SK-N-SH (cell line): ENCODE measurements at regions not wholly inside any gene's neighbourhood (a gene's known extent, or its start where the extent isn't known, plus 50 kb on each side); places are given as distances from the start of the nearest gene placed in this dataset.

Experiments used
- CTCF ChIA-PET: fragments of 300-600, 350-600 bp; formaldehyde crosslinking; extraction: SDS; loops from one replicate; lab custom pipeline; 2021; lab: Yijun Ruan, JAX
- POLR2A ChIA-PET: fragments of 350-600 bp; sonication (Branson Sonifier 250); formaldehyde crosslinking; extraction: SDS; loops from one replicate; lab custom pipeline; 2020; ENCODE audit warnings: antibody characterized with exemption, inconsistent platforms; lab: Yijun Ruan, JAX
- DNase-seq: peaks from one replicate; pipeline ENCODE4 v3.0.0; 2012
- H2AFZ ChIP-seq: fragments of 200-600 bp; sonication (generic); 2 replicates; pipeline ENCODE4 v1.8.1; 2016; ENCODE audit warnings: antibody characterized with exemption, mild to moderate bottlenecking, low read depth
- H3F3A ChIP-seq: fragments of 200-600 bp; sonication (generic); replicated peaks from 2 replicates; pipeline ENCODE3; 2016; ENCODE audit warnings: antibody characterized with exemption, mild to moderate bottlenecking; ENCODE audit not compliant: insufficient read depth
- H3K27ac ChIP-seq, 2 experiments: fragments of 200-500 bp in 1 of 2; fragments of 200-600 bp in 1 of 2; sonication (Bioruptor generic) in 1 of 2; sonication (generic), shearing (Covaris generic) in 1 of 2; 2 replicates each; pipeline versions ENCODE4 v1.5.1 to v1.6.1; 2014 to 2016; ENCODE audit warnings: low read depth in 2 of 2, inconsistent platforms in 1 of 2, low read length in 1 of 2, mild to moderate bottlenecking in 1 of 2, mixed read lengths in 1 of 2
- H3K27me3 ChIP-seq: fragments of 200-600 bp; sonication (generic), shearing (Covaris generic); 2 replicates; pipeline ENCODE4 v1.6.1; 2016; ENCODE audit warnings: mixed run types; ENCODE audit not compliant: insufficient read depth
- H3K36me3 ChIP-seq, 2 experiments: fragments of 200-500 bp in 1 of 2; fragments of 200-600 bp in 1 of 2; sonication (Bioruptor generic) in 1 of 2; sonication (generic) in 1 of 2; replicated peaks in 1 of 2; 2 replicates each; pipeline versions ENCODE3 to v1.5.1; 2014 to 2016; ENCODE audit warnings: low read length in 1 of 2, mild to moderate bottlenecking in 1 of 2; ENCODE audit not compliant: insufficient read depth in 2 of 2, control insufficient read depth in 1 of 2
- H3K4me1 ChIP-seq, 2 experiments: fragments of 200-500 bp in 1 of 2; fragments of 200-600 bp in 1 of 2; sonication (Bioruptor generic) in 1 of 2; sonication (generic), shearing (Covaris generic) in 1 of 2; 2 replicates each; pipeline versions ENCODE4 v1.5.1 to v1.6.1; 2014 to 2016; ENCODE audit warnings: low read depth in 1 of 2, low read length in 1 of 2, mixed run types in 1 of 2; ENCODE audit not compliant: insufficient read depth in 2 of 2, control insufficient read depth in 1 of 2
- H3K4me2 ChIP-seq: fragments of 200-600 bp; sonication (generic), shearing (Covaris generic); 2 replicates; pipeline ENCODE4 v1.6.1; 2017; ENCODE audit warnings: mixed run types
- H3K4me3 ChIP-seq, 2 experiments: fragments of 200-500 bp in 1 of 2; fragments of 200-600 bp in 1 of 2; sonication (Bioruptor generic) in 1 of 2; sonication (generic), shearing (Covaris generic) in 1 of 2; 2 replicates each; pipeline versions ENCODE4 v1.5.1 to v1.8.1; 2014 to 2016; ENCODE audit warnings: low read depth in 2 of 2, inconsistent platforms in 1 of 2, low read length in 1 of 2, mild to moderate bottlenecking in 1 of 2, mixed read lengths in 1 of 2, moderate library complexity in 1 of 2
- H3K79me2 ChIP-seq: fragments of 200-600 bp; sonication (generic); 2 replicates; pipeline ENCODE4 v1.8.1; 2017; ENCODE audit warnings: mild to moderate bottlenecking; ENCODE audit not compliant: insufficient read depth
- H3K9ac ChIP-seq: fragments of 200-600 bp; sonication (generic); 2 replicates; pipeline ENCODE4 v1.6.1; 2017; ENCODE audit warnings: mixed run types
- H3K9me2 ChIP-seq: fragments of 200-600 bp; sonication (generic); 2 replicates; pipeline ENCODE4 v1.6.1; 2017; ENCODE audit warnings: mixed run types
- H3K9me3 ChIP-seq: fragments of 200-600 bp; sonication (generic); 2 replicates; pipeline ENCODE4 v1.6.1; 2017; ENCODE audit warnings: mixed run types, mild to moderate bottlenecking, moderate library complexity
- H4K20me1 ChIP-seq: fragments of 200-600 bp; sonication (generic); 2 replicates; pipeline ENCODE4 v1.6.1; 2017; ENCODE audit warnings: mild to moderate bottlenecking, mixed run types; ENCODE audit not compliant: insufficient read depth
- CTCF ChIP-seq: fragments of 200-600 bp; sonication (generic); IDR thresholded peaks from 2 replicates; pipeline ENCODE4 v1.6.1; 2017; ENCODE audit warnings: antibody characterized with exemption, mild to moderate bottlenecking, moderate library complexity
- EP300 ChIP-seq, 2 experiments: IDR thresholded peaks; 2 replicates each; pipeline versions ENCODE4 v1.4.0 to v1.6.1; 2012; ENCODE audit warnings: borderline replicate concordance in 1 of 2, low read depth in 1 of 2, low read length in 1 of 2
- FOXM1 ChIP-seq: IDR thresholded peaks from 2 replicates; pipeline ENCODE4 v1.4.0; 2012; ENCODE audit warnings: low read depth, mild to moderate bottlenecking
- GABPA ChIP-seq: IDR thresholded peaks from 2 replicates; pipeline ENCODE4 v1.4.0; 2012; ENCODE audit warnings: low read depth, mild to moderate bottlenecking
- GATA2 ChIP-seq: sonication (generic); formaldehyde crosslinking; IDR thresholded peaks from 2 replicates; pipeline ENCODE4 v1.5.0; 2020; ENCODE audit warnings: mild to moderate bottlenecking, missing genetic modification reagents
- MXI1 ChIP-seq: IDR thresholded peaks from 2 replicates; pipeline ENCODE4 v1.6.1; 2012; ENCODE audit warnings: mild to moderate bottlenecking, low read depth, low read length, improper control_type of control experiment
- RAD21 ChIP-seq: IDR thresholded peaks from 2 replicates; pipeline ENCODE4 v1.6.1; 2012; ENCODE audit warnings: mild to moderate bottlenecking, low read length
- RCOR1 ChIP-seq: fragments of 150-350 bp; IDR thresholded peaks from 2 replicates; pipeline ENCODE4 v1.6.1; 2017; ENCODE audit warnings: antibody characterized with exemption, low read length
- REST ChIP-seq: IDR thresholded peaks from 2 replicates; pipeline ENCODE4 v1.6.1; 2012; ENCODE audit warnings: mild to moderate bottlenecking, low read depth, low read length, moderate library complexity
- RXRA ChIP-seq: IDR thresholded peaks from 2 replicates; pipeline ENCODE4 v1.4.0; 2012; ENCODE audit warnings: low read depth, mild to moderate bottlenecking, borderline replicate concordance
- SIN3A ChIP-seq: IDR thresholded peaks from 2 replicates; pipeline ENCODE4 v1.6.1; 2012; ENCODE audit warnings: low read depth, mild to moderate bottlenecking, low read length, moderate library complexity, borderline replicate concordance
- TAF1 ChIP-seq: IDR thresholded peaks from 2 replicates; pipeline ENCODE4 v1.6.1; 2012; ENCODE audit warnings: low read depth, mild to moderate bottlenecking, low read length, moderate library complexity, borderline replicate concordance
- USF1 ChIP-seq: IDR thresholded peaks from 2 replicates; pipeline ENCODE4 v1.4.0; 2012; ENCODE audit warnings: low read depth, borderline replicate concordance
- USF2 ChIP-seq: fragments of 150-350 bp; IDR thresholded peaks from 2 replicates; pipeline ENCODE4 v1.6.1; 2017; ENCODE audit warnings: antibody characterized with exemption, low read length, low read depth, borderline replicate concordance
- WGBS: methylation state at CpG from one replicate; pipeline ENCODE4 v1.1.6; 2017; ENCODE audit warnings: low lambda C conversion rate; 5-methylcytosine and 5-hydroxymethylcytosine counted together
- TF ChIP-seq, protein P1 (sequence below): IDR thresholded peaks from 2 replicates; pipeline ENCODE4 v1.4.0; 2012; ENCODE audit warnings: low read depth, borderline replicate concordance
- TF ChIP-seq, protein P2 (sequence below): IDR thresholded peaks from 2 replicates; pipeline ENCODE4 v1.4.0; 2012; ENCODE audit warnings: low read depth

DNA sequence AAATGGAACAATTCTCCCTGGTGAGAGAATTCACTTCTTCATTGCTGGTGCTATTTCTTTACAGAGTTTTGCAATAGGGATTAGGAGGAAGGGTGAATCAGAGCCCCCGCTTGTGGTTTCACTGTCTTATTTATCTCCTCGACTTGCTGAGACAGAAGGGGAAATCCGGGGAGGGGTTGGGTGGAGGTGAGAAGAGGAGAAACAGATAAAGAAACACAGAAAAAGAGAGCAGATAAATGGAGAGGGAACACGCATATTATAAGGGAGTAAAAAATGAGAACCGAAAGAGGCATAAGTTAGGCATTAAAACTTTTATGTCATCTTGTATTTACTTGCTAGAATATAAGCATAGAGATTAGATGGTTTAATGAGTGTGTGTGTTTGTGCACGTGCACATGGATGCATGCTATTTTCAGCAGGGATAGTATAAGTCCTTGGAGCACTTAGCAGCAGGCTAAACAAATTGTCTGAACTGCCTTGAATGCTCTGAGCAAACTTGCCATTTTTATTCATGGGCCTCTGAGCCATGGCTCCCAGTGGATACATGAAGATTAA is 105.0 kb downstream of the OLIG3 start:
- CTCF ChIA-PET, result no interaction called here

More for the DNA sequence above, 105.0 kb downstream of the OLIG3 start:
- 6% methylated on average over 6 of the region's 6 CpGs for WGBS
- no peaks in the 10 kb centered on the region for H3K36me3 ChIP-seq
- no peaks in the 10 kb centered on the region for H3K9me2 ChIP-seq
- no peak overlapping the region for H3K27ac ChIP-seq
- POLR2A ChIA-PET, result no interaction called here
- H2AFZ ChIP-seq, result no peak overlapping the region
- H3K9ac ChIP-seq, result no peak overlapping the region
- no peaks in the 10 kb centered on the region; the same call in 1 of the 2 replicates for H3K27me3 ChIP-seq
- no peak overlapping the region for H3K4me3 ChIP-seq
- no peaks in the 10 kb centered on the region for H3F3A ChIP-seq
- no peaks in the 10 kb centered on the region for H3K4me1 ChIP-seq
- DNase-seq, result no peak
- no peak overlapping the region for H3K4me2 ChIP-seq
- H3K9me3 ChIP-seq, result no peaks in the 10 kb centered on the region
- no peaks in the 10 kb centered on the region for H4K20me1 ChIP-seq
- H3K79me2 ChIP-seq, result no peaks in the 10 kb centered on the region
- TF ChIP-seq RAD21 (no peak), RCOR1 (no peak), USF2 (no peak), FOXM1 (no peak), USF1 (no peak), TAF1 (no peak), GATA2 (CRISPR knock-in tag) (no peak), RXRA (no peak), EP300 (IDR thresholded peaks at IDR 0.05; ENCODE audit: borderline replicate concordance in 1 of 2, low read depth in 1 of 2, low read length in 1 of 2) (no peak), REST (no peak), SIN3A (no peak), CTCF (no peak), GABPA (no peak), MXI1 (no peak)
- TF ChIP-seq, protein P1, sequence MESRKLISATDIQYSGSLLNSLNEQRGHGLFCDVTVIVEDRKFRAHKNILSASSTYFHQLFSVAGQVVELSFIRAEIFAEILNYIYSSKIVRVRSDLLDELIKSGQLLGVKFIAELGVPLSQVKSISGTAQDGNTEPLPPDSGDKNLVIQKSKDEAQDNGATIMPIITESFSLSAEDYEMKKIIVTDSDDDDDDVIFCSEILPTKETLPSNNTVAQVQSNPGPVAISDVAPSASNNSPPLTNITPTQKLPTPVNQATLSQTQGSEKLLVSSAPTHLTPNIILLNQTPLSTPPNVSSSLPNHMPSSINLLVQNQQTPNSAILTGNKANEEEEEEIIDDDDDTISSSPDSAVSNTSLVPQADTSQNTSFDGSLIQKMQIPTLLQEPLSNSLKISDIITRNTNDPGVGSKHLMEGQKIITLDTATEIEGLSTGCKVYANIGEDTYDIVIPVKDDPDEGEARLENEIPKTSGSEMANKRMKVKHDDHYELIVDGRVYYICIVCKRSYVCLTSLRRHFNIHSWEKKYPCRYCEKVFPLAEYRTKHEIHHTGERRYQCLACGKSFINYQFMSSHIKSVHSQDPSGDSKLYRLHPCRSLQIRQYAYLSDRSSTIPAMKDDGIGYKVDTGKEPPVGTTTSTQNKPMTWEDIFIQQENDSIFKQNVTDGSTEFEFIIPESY, result no peak
- TF ChIP-seq, protein P2, sequence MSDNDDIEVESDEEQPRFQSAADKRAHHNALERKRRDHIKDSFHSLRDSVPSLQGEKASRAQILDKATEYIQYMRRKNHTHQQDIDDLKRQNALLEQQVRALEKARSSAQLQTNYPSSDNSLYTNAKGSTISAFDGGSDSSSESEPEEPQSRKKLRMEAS, result no peak
- TF ChIP-seq, all 33 proteins: peak for 0
